ENCODE measurements at regions not wholly inside any gene's neighbourhood (a gene's known extent, or its start where the extent isn't known, plus 50 kb on each side); places are given as distances from the start of the nearest gene placed in this dataset.

DNA sequence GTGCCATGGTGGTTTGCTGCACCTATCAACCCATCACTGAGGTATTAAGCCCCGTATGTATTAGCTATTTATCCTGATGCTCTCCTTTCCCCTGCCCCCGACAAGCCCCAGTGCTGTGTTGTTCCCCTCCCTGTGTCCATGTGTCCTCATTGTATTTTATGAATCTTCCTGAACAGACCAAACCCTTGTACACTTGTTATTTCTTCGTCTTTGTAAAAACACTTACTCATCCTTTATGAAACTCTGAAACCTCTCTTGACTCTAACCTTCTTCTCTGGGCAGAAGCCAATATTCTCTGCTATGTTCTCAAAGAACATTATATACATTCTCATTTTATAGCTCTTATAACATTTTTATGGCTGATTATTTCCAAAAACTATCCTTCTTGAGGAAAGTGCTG lies 746.9 kb downstream of the EFNB2 start:
- TF ChIP-seq, protein P1, sequence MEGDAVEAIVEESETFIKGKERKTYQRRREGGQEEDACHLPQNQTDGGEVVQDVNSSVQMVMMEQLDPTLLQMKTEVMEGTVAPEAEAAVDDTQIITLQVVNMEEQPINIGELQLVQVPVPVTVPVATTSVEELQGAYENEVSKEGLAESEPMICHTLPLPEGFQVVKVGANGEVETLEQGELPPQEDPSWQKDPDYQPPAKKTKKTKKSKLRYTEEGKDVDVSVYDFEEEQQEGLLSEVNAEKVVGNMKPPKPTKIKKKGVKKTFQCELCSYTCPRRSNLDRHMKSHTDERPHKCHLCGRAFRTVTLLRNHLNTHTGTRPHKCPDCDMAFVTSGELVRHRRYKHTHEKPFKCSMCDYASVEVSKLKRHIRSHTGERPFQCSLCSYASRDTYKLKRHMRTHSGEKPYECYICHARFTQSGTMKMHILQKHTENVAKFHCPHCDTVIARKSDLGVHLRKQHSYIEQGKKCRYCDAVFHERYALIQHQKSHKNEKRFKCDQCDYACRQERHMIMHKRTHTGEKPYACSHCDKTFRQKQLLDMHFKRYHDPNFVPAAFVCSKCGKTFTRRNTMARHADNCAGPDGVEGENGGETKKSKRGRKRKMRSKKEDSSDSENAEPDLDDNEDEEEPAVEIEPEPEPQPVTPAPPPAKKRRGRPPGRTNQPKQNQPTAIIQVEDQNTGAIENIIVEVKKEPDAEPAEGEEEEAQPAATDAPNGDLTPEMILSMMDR (IDR thresholded peaks at IDR 0.05; ENCODE audit: low read length): no peak
- TF ChIP-seq EZH2 (IDR thresholded peaks at IDR 0.05; ENCODE audit: borderline replicate concordance, low read length): no peak
